ENCODE measurements at regions not wholly inside any gene's neighbourhood (a gene's known extent, or its start where the extent isn't known, plus 50 kb on each side); places are given as distances from the start of the nearest gene placed in this dataset.
"Not testable (repeated sequence)": the region's sequence is repeated elsewhere in the genome, so short reads cannot be mapped to it uniquely, and the experiment has no call there.

- DNase-seq = no peak
These were observed 755.8 kb downstream of the DHX35 start for GRCh38 chr20:39717936-39718335.

GRCh38 chr20:39716796-39717341, 754.7 kb downstream of the DHX35 start:
- DNase-seq = no peak

DNA sequence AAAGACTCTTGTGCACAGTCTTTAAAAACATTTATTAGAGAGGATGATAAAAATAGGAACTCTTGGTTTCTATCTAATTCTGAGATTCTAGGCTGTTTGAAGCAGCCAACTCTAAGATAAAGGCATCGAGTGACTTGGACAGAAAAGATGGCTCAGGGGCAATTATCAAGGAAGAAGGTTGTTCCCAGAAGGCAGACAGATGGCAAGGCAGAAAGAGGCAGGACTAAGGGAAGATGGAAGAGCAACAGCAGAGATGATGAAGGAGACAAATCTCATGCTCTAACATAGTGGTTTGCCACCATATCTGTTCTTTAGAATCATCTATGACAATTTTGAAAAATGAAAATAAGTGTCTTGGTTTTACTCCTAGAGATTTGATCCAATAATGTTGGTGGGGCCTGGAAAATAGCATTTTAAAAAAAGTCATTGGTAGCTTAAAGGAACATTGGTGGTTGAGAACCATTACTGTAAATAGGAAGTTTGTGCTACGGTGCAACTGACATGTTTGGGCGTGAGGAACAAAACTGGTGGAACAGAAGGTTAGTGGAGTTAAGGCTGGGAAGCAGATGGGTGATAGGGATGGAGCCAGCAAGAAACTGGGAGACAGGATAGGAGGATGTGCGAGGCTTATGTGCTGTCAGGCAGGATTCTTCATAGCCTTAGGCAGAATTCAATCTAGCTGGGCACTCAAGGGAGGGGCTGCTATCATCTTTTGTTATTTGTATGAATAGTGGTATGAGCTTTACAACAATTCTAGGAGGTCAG, 751.1 kb downstream of the DHX35 start:
- DNase-seq = no peak

DNA sequence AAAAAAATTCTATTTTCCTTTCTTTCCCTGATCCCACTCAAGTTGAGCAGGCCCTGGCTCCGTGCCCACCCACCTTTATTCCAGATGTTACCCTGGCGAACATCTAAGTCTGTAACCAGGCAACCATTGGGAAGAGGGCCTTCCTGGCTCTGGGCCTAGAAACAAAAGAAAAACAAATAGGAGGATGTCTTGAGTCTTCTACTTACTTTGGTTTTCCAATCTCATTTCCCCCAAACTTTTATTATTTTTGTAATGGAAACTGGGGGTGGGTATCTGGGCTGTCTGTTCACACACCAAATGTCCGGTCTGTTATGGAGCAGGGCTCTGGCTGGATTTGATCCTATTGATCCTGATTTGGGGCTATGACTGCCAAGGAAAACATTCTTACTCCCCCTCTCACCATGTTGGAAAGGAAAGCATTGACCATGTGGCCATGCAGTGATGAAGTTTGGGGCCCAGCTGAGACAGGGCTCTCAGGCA, 744.1 kb downstream of the DHX35 start:
- no peak for DNase-seq

DNA sequence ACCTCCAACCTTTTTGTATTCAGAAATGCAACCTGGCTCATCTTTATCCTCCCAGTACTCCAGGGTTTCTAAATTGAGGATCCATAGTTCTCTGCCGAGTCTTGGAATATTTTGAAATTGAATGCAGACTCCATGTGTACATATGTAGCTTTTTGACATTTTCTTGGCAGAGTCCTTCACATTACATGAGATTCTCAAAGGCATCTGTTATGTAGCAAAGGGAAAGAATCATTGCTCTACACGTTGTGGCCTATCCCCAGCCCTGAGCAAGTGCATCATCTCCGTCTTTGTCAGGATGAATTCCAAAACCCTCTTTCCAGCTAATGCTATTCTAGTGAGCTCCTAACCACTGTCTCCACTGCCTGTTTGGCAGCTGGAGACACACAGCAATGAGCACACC, 742.9 kb downstream of the DHX35 start:
- DNase-seq = no peak

- DNase-seq = not testable (repeated sequence)
These were observed 741.2 kb downstream of the DHX35 start for GRCh38 chr20:39703357-39703756.

DNA sequence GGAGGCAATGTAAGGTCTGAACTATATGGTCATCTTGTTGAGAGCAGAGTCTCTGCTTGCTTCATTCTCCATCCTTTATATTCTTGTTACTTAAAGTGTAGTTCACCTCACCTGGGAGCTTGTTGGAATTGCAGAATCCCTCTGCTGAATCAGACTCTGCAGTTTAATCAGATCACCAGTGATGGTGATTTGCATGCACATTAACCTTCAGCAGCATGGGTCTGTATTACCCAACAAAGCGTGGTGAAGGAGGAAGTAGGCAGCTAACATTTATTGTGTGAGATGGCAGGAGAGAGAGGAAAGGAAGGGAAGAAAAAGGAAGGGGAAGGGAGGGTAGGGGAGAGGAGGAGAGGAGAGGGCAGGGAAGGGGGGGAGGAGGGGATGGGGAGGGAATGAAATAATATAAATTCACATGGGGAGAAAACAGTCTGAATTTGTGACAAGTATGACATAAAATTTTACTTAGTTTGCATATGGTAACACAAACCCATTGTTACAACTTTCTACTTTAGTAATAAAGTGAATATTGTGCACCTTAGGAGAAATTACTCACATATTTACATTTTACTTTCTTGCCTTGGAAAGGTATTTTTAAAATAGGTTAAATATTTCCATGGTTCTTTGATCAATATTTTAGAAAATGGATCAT, 740.7 kb downstream of the DHX35 start:
- DNase-seq = no peak

GRCh38 chr20:39700528-39700927, 738.4 kb downstream of the DHX35 start:
- DNase-seq = no peak

DNA sequence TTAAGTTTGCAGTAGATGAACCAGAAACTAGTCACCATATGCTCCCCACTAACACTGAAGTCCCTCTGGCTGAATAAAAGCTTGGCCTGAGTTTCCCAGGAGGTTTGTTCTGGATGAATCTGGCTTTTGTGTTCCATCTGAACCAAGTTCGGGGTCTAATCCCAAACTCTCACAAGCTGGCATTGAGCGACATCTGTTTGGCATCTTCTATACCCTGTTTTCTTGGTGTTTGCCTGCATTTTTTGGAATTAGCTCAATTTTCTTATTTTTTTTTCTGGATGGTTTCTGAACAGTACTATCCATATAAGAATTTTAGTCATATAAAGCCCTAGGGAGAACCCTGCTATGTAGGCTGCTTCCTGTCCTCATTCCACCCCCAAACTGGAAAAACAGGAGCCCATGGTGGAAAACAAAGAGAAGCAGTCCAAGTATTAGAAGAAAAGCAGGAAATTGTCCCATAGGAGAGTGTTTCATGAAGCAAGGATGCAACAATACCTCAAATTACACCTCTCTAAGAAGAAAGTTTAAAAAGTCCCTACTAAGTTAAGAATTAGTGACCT, 737.1 kb downstream of the DHX35 start:
- DNase-seq = no peak

GRCh38 chr20:39698752-39699151, 736.6 kb downstream of the DHX35 start:
- DNase-seq = no peak

DNA sequence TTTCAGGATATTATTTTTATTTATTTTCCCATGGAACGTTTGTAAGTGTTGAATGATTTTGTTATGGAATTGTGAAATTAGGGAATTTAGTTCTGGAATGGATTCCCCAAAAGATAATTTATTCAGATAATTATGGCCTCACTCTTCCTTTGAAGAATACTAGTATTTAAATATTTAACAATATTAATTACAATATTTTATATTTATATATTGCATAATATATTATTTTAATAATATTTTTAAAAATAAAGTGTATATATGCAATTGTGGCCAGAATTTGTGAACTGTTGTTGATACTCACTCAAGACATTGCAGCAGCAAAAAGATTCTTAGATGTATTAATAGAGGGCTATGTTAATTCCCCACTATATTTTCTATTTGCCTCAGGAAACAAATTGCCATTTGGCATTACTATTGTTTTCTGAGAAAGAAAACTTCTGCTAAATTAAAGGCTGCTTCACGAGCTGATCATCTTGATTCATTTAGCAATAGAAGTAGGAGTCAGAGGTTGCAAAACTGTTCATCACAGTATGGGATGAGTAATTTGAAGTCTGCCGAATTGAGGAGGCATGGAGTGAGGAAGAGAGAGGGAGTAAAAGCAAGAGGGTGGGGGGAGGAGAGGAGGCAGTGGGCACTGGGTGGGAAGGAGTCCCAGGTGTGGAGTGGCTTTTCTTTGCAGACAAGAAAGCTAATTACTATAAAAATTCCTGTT, 729.2 kb downstream of the DHX35 start:
- DNase-seq = no peak

- DNase-seq = no peak
These were observed 714.8 kb downstream of the DHX35 start for GRCh38 chr20:39676857-39677391.

DNA sequence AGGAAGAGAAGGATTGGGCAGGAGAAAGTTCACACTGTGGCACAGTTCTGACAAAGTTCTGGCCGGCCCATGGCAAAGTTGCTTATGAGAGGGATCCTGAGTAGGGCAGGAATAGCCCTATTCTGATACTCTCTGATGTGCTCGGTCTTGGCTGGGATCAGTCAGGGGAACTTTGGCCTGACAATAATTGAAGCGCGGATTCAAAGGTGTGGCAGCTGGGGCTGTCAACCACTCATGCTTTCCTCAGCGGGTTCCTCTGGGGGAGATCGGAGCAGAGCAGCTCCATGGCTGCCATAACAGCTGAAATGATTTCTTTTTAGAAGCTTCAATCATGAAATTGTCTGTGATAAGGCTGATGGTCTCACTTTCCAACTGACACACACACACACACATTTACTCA, 714.1 kb downstream of the DHX35 start:
- DNase-seq = no peak

- no peak for DNase-seq
These were observed 712.7 kb downstream of the DHX35 start for GRCh38 chr20:39674842-39675241.

- no peak for DNase-seq
These were observed 708.8 kb downstream of the DHX35 start for GRCh38 chr20:39670988-39671387.

DNA sequence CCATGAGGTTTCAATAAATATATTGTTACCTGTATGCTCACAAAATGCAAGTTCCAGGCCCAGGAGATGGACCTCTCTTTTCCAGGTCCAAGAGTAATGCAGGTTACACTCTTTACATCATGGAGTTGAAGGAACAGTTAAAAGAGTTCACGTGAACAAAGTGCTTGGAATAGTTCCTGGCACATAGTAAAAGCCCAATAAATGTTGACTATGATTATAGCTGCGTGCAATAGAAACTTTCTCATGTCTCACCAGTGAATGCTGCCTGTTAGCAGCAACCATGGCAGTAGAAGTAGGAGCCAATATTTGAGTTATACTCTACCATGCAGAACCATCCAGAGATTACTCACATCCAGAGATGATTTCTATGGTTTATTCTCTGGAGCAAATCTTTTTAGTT, 707.5 kb downstream of the DHX35 start:
- no peak for DNase-seq

DNA sequence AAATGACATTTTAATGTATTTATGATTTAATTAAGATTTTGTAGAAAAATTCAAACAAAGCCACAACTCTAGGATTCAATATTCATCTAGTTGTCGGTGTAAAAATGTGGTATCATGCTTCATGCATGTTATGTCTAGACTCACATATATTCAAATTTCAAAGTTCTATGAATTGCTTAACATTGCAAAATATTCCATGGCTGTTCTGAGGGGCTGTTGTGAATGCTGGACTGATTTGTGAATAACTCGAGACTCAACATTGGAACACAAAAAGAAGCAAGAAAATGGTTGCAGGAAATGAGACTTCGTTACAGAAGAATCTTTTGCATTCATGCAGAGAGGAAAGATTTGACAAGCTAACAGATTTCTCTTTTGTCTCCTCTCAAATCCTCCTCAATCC, 705.9 kb downstream of the DHX35 start:
- DNase-seq = no peak

GRCh38 chr20:39661833-39662232, 699.7 kb downstream of the DHX35 start:
- no peak for DNase-seq

GRCh38 chr20:39660965-39661364, 698.8 kb downstream of the DHX35 start:
- DNase-seq = no peak

DNA sequence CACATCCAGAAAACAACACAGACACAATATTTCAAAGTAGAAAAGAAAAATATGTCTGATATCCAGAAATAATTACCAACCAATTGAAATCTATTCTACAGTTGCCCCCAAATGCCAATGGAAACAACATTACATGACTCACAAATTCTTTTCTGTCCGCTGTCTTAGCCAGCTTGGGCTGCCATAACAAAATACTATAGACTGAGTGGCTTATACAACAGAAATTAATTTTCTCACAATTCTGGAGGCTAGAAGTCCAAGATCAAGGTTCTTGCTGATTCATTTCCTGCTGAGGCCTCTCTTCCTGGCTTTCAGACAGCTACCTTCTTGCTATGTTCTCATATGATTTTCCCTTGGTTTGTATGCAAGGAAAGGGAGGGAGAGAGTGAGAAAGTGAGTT, 698.1 kb downstream of the DHX35 start:
- no peak for DNase-seq

- no peak for DNase-seq
These were observed 696.7 kb downstream of the DHX35 start for GRCh38 chr20:39658662-39659409.

- no peak for DNase-seq
These were observed 692.0 kb downstream of the DHX35 start for GRCh38 chr20:39654171-39654570.

Measured in NCI-H524 treated with DMSO at 0.1 percent for 48 hours (cell line).